K562 (cell line): ENCODE measurements at regions not wholly inside any gene's neighbourhood (a gene's known extent, or its start where the extent isn't known, plus 50 kb on each side); places are given as distances from the start of the nearest gene placed in this dataset.

Experiments
- ARID1B ChIP-seq: fragments of 450-650 bp; IDR thresholded peaks from 2 replicates; pipeline ENCODE4 v1.6.1; 2016; ENCODE audit warnings: antibody characterized with exemption, mild to moderate bottlenecking, inconsistent platforms
- CBFA2T3 ChIP-seq: fragments of 450-650 bp; IDR thresholded peaks from 2 replicates; pipeline ENCODE4 v1.6.1; 2017
- CREB3L1 ChIP-seq: fragments of 450-650 bp; IDR thresholded peaks from 2 replicates; pipeline ENCODE4 v1.6.1; 2014; ENCODE audit warnings: low read depth, mild to moderate bottlenecking, moderate library complexity, borderline replicate concordance
- GTF3C2 ChIP-seq: IDR thresholded peaks from 3 replicates; pipeline ENCODE4 v1.6.1; 2011; ENCODE audit warnings: borderline replicate concordance, mild to moderate bottlenecking, moderate library complexity; ENCODE audit not compliant: insufficient read length; ENCODE audit errors: extremely low read depth
- NR0B1 ChIP-seq: fragments of 450-650 bp; IDR thresholded peaks from one replicate; pipeline ENCODE4 v1.6.1; 2018; ENCODE audit warnings: mild to moderate bottlenecking, moderate library complexity; ENCODE audit not compliant: partially characterized antibody
- OTX1 ChIP-seq: fragments of 450-650 bp; formaldehyde crosslinking; IDR thresholded peaks from 2 replicates; pipeline ENCODE4 v1.4.0; 2022; ENCODE audit warnings: mild to moderate bottlenecking
- PHF21A ChIP-seq: fragments of 450-650 bp; IDR thresholded peaks from 2 replicates; pipeline ENCODE4 v1.6.1; 2017; ENCODE audit warnings: low read depth, borderline replicate concordance
- RBM22 ChIP-seq: fragments of 200-400 bp; formaldehyde crosslinking; IDR thresholded peaks from 2 replicates; pipeline ENCODE4 v1.6.1; 2018; ENCODE audit warnings: low read length, low read depth; ENCODE audit not compliant: poor library complexity, severe bottlenecking
- ZBTB26 ChIP-seq: fragments of 450-650 bp; formaldehyde crosslinking; IDR thresholded peaks from 2 replicates; pipeline ENCODE4 v1.4.0; 2022; ENCODE audit warnings: missing genetic modification characterization
- ZNF253 ChIP-seq: fragments of 250-450 bp; sonication (Bioruptor Pico); conservative IDR thresholded peaks from 2 replicates; pipeline ENCODE4 v1.6.1; 2021; ENCODE audit warnings: mild to moderate bottlenecking
- ZNF407 ChIP-seq: fragments of 450-650 bp; IDR thresholded peaks from 2 replicates; pipeline ENCODE4 v1.6.1; 2016; ENCODE audit warnings: low read depth
- ZNF764 ChIP-seq: fragments of 250-450 bp; sonication (Bioruptor Pico); IDR thresholded peaks from 2 replicates; pipeline ENCODE4 v1.4.0; 2020; ENCODE audit warnings: low read depth, mild to moderate bottlenecking, moderate library complexity
- ZZZ3 ChIP-seq: fragments of 450-650 bp; IDR thresholded peaks from 2 replicates; pipeline ENCODE4 v1.6.1; 2016; ENCODE audit warnings: antibody characterized with exemption, mild to moderate bottlenecking, moderate library complexity

- TF ChIP-seq ZNF407 (no peak), PHF21A (no peak), RBM22 (no peak), ZBTB26 (CRISPR knock-in tag) (no peak), ZZZ3 (no peak), CREB3L1 (no peak), GTF3C2 (no peak), NR0B1 (no peak), ARID1B (no peak), ZNF764 (CRISPR knock-in tag) (no peak), CBFA2T3 (peak; percentile 38; the same call in 1 of the 2 replicates), OTX1 (CRISPR knock-in tag) (no peak), ZNF253 (CRISPR knock-in tag) (no peak)
Measured at GRCh38 chr5:163964671-163965070, 459.3 kb downstream of the MAT2B start (continued).
